ENCODE measurements at regions not wholly inside any gene's neighbourhood (a gene's known extent, or its start where the extent isn't known, plus 50 kb on each side); places are given as distances from the start of the nearest gene placed in this dataset.
A peak's percentile ranks its signal among the peaks of the same experiment; 100 is the strongest.

GRCh38 chr4:171025776-171026175 is 787.4 kb upstream of the GALNTL6 start:
- H3K4me2 ChIP-seq (ENCODE audit: low read length), result no peak overlapping the region
- BruUV-seq (replicated peaks), result no TSS peak
- H3K27ac ChIP-seq (ENCODE audit: low read length), result no peak overlapping the region
- CTCF ChIA-PET, result no interaction called here
- no peaks in the 10 kb centered on the region for H3K9me2 ChIP-seq (replicated peaks; ENCODE audit: low read length)
- no peaks in the 10 kb centered on the region for H3F3A ChIP-seq (ENCODE audit: low read length, unreplicated experiment)
- DNase-seq (peak; percentile 70), ATAC-seq (peak; percentile 29)
- H3K4me1 ChIP-seq (ENCODE audit: insufficient read depth, low read length), result no peaks in the 10 kb centered on the region
- no peaks in the 10 kb centered on the region for H3K79me2 ChIP-seq (ENCODE audit: low read length)
- H3K36me3 ChIP-seq (ENCODE audit: low read depth, low read length), result no peaks in the 10 kb centered on the region
- no peaks in the 10 kb centered on the region for H4K20me1 ChIP-seq (ENCODE audit: low read length)
- POLR2A ChIA-PET (ENCODE audit: unreplicated experiment), result no interaction called here
- no peak overlapping the region for H2AFZ ChIP-seq (ENCODE audit: low read length)
- no peak for TF ChIP-seq EZH2phosphoT487 (IDR thresholded peaks at IDR 0.05; ENCODE audit: borderline replicate concordance, low read length)
- TF ChIP-seq EZH2 (IDR thresholded peaks at IDR 0.05; ENCODE audit: low read length, unreplicated experiment), result no peak
- no peak for TF ChIP-seq CTCF (conservative IDR thresholded peaks at IDR 0.05; ENCODE audit: low read depth, low read length)
- H3K27me3 ChIP-seq (ENCODE audit: low read length), result no peaks in the 10 kb centered on the region
- intact Hi-C loops (cut with micrococcal nuclease), result no loop called here
- H3K4me3 ChIP-seq (ENCODE audit: low read length), result no peak overlapping the region
- H3K9me3 ChIP-seq (ENCODE audit: low read length), result no peaks in the 10 kb centered on the region
- H3K9ac ChIP-seq (ENCODE audit: low read length), result no peak overlapping the region

DNA sequence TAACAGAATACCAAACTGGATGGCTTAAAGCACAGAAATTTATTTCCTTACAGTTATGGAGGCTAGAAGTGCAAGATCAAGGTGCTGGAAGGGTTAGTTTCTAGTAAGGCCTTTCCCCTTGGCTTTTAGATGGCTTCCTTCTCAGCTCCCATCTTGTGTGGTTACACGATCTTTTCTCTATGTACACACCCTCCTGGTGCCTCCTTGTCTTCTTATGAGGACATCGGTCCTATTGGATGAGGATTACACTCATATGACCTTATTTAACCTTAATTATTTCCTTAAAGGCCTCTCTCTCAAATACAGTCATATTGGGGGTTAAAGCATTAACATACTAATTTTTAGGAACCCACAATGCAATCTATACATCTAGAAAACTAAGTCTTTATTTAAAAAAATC is 787.9 kb upstream of the GALNTL6 start:
- no peak for ATAC-seq
- H3K4me2 ChIP-seq (ENCODE audit: low read length), result no peak overlapping the region
- H3K9me2 ChIP-seq (replicated peaks; ENCODE audit: low read length), result no peaks in the 10 kb centered on the region
- no peak for TF ChIP-seq EZH2 (IDR thresholded peaks at IDR 0.05; ENCODE audit: low read length, unreplicated experiment)
- no peak for TF ChIP-seq CTCF (conservative IDR thresholded peaks at IDR 0.05; ENCODE audit: low read depth, low read length)
- no peak for TF ChIP-seq EZH2phosphoT487 (IDR thresholded peaks at IDR 0.05; ENCODE audit: borderline replicate concordance, low read length)
- H3K4me3 ChIP-seq (ENCODE audit: low read length), result no peak overlapping the region
- no peak overlapping the region for H3K9ac ChIP-seq (ENCODE audit: low read length)
- H4K20me1 ChIP-seq (ENCODE audit: low read length), result no peaks in the 10 kb centered on the region
- H3K27me3 ChIP-seq (ENCODE audit: low read length), result no peaks in the 10 kb centered on the region
- no peaks in the 10 kb centered on the region for H3F3A ChIP-seq (ENCODE audit: low read length, unreplicated experiment)
- no TSS peak for BruUV-seq (replicated peaks)
- H3K79me2 ChIP-seq (ENCODE audit: low read length), result no peaks in the 10 kb centered on the region
- H3K36me3 ChIP-seq (ENCODE audit: low read depth, low read length), result no peaks in the 10 kb centered on the region
- no peaks in the 10 kb centered on the region for H3K9me3 ChIP-seq (ENCODE audit: low read length)
- no peak overlapping the region for H3K27ac ChIP-seq (ENCODE audit: low read length)
- H2AFZ ChIP-seq (ENCODE audit: low read length), result no peak overlapping the region
- DNase-seq, result no peak
- intact Hi-C loops (cut with micrococcal nuclease), result no loop called here
- H3K4me1 ChIP-seq (ENCODE audit: insufficient read depth, low read length), result no peaks in the 10 kb centered on the region
- POLR2A ChIA-PET (ENCODE audit: unreplicated experiment), result no interaction called here
- CTCF ChIA-PET, result no interaction called here

GRCh38 chr4:171024720-171025303 is 788.4 kb upstream of the GALNTL6 start:
- intact Hi-C loops (cut with micrococcal nuclease), result no loop called here
- H2AFZ ChIP-seq (ENCODE audit: low read length), result no peak overlapping the region
- H3K4me1 ChIP-seq (ENCODE audit: insufficient read depth, low read length), result no peaks in the 10 kb centered on the region
- ChIA-PET CTCF (no interaction called here), POLR2A (ENCODE audit: unreplicated experiment) (no interaction called here)
- no peaks in the 10 kb centered on the region for H3K36me3 ChIP-seq (ENCODE audit: low read depth, low read length)
- no peaks in the 10 kb centered on the region for H3K27me3 ChIP-seq (ENCODE audit: low read length)
- TF ChIP-seq EZH2phosphoT487 (IDR thresholded peaks at IDR 0.05; ENCODE audit: borderline replicate concordance, low read length), result no peak
- TF ChIP-seq CTCF (conservative IDR thresholded peaks at IDR 0.05; ENCODE audit: low read depth, low read length), result no peak
- H3K4me2 ChIP-seq (ENCODE audit: low read length), result no peak overlapping the region
- BruUV-seq (replicated peaks), result no TSS peak
- H3K9ac ChIP-seq (ENCODE audit: low read length), result no peak overlapping the region
- no peaks in the 10 kb centered on the region for H3K9me3 ChIP-seq (ENCODE audit: low read length)
- H3K4me3 ChIP-seq (ENCODE audit: low read length), result no peak overlapping the region
- H3K79me2 ChIP-seq (ENCODE audit: low read length), result no peaks in the 10 kb centered on the region
- H4K20me1 ChIP-seq (ENCODE audit: low read length), result no peaks in the 10 kb centered on the region
- H3K27ac ChIP-seq (ENCODE audit: low read length), result no peak overlapping the region
- no peaks in the 10 kb centered on the region for H3K9me2 ChIP-seq (replicated peaks; ENCODE audit: low read length)
- no peaks in the 10 kb centered on the region for H3F3A ChIP-seq (ENCODE audit: low read length, unreplicated experiment)
- no peak for DNase-seq
- no peak for ATAC-seq
